Natural killer cell (primary cell): ENCODE measurements at regions not wholly inside any gene's neighbourhood (a gene's known extent, or its start where the extent isn't known, plus 50 kb on each side); places are given as distances from the start of the nearest gene placed in this dataset.

ENCODE experiments used
- ATAC-seq, 3 donors: fragments of 150-1000 bp in 2 of 3; fragments of 200-7000 bp in 1 of 3; cut with Tn5 transposase; 1 replicate in 1 of 3; 2 replicates in 2 of 3; pipeline ENCODE4 v1.10.0; 2021; ENCODE audit warnings: mild to moderate bottlenecking in 2 of 3, moderate library complexity in 2 of 3
- DNase-seq, 2 donors: peaks; one replicate each; pipeline versions ENCODE4 v3.0.0 to v3.0.0-alpha.2; 2013 to 2021; ENCODE audit warnings: mixed read lengths in 1 of 2
- H3K27ac ChIP-seq: one replicate; pipeline ENCODE4 v1.5.1; 2013; ENCODE audit warnings: mild to moderate bottlenecking, low read length
- H3K27me3 ChIP-seq: one replicate; pipeline ENCODE4 v1.6.1; 2013; ENCODE audit warnings: low read length; ENCODE audit not compliant: control insufficient read depth, insufficient read depth
- H3K36me3 ChIP-seq: one replicate; pipeline ENCODE4 v1.6.1; 2013; ENCODE audit warnings: low read length; ENCODE audit not compliant: control insufficient read depth, insufficient read depth
- H3K4me1 ChIP-seq: one replicate; pipeline ENCODE4 v1.6.1; 2013; ENCODE audit warnings: low read length; ENCODE audit not compliant: control insufficient read depth, insufficient read depth
- H3K4me3 ChIP-seq: one replicate; pipeline ENCODE4 v1.5.1; 2013; ENCODE audit warnings: low read length
- H3K9me3 ChIP-seq: one replicate; pipeline ENCODE4 v1.6.1; 2013; ENCODE audit warnings: low read length; ENCODE audit not compliant: control insufficient read depth, insufficient read depth
- H3K27ac Mint-ChIP-seq, 2 donors: one replicate each; pipeline ENCODE4 v1.8.0; 2022; ENCODE audit warnings: mild to moderate bottlenecking in 2 of 2, mixed read lengths in 2 of 2, moderate library complexity in 1 of 2
- H3K27me3 Mint-ChIP-seq, 2 donors: one replicate each; pipeline ENCODE4 v1.8.0; 2022; ENCODE audit warnings: low read depth in 2 of 2, mixed read lengths in 2 of 2
- H3K36me3 Mint-ChIP-seq: one replicate; pipeline ENCODE4 v1.8.0; 2022; ENCODE audit warnings: mixed read lengths
- H3K4me1 Mint-ChIP-seq, 2 donors: one replicate each; pipeline ENCODE4 v1.8.0; 2022; ENCODE audit warnings: mixed read lengths in 2 of 2
- H3K4me3 Mint-ChIP-seq: one replicate; pipeline ENCODE4 v1.8.0; 2022; ENCODE audit warnings: mild to moderate bottlenecking, moderate library complexity, mixed read lengths
- H3K9me3 Mint-ChIP-seq, 2 donors: one replicate each; pipeline ENCODE4 v1.8.0; 2022; ENCODE audit warnings: mixed read lengths in 2 of 2
- CTCF ChIP-seq: fragments of 200-600 bp; IDR thresholded peaks from one replicate; pipeline ENCODE4 v1.8.0; 2022; ENCODE audit warnings: antibody characterized with exemption
- WGBS: methylation state at CpG from one replicate; pipeline ENCODE4 v1.1.7; 2013; ENCODE audit warnings: missing lambda C conversion rate; ENCODE audit not compliant: insufficient coverage; 5-methylcytosine and 5-hydroxymethylcytosine counted together
- intact Hi-C: fragments of 100-400 bp; cut with micrococcal nuclease; formaldehyde crosslinking; loops from one replicate; pipeline ENCODE4 v1.14.2; 2022

DNA sequence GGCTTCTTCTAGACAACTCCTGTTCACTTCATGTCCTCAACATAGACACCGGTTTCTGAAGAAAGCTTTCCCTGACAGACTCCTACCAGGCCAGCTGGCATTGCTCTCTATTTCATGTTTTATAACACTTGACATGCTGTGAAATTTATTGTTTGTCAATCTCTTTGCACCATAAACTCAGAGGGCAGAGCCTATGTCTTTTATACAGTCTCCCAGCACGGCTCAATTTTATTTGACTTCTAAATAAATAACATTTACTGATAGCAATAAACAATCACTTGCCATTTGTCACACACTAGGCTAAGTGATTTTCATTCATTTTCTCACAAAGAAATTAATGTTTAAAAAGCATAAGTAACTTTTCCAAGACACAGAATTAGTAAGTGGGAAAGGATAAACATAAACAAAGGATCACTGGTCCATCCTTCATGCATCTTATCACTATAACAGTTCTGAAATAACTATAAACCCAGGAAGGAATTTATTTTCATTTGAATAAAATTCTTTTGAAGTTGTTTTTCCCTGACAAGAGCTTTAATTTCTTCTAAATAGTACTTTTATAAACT is 577.6 kb downstream of the TECRL start:
- Histone ChIP-seq H3K4me3 (no peak overlapping the region), H3K9me3 (no peaks in the 10 kb centered on the region), H3K36me3 (no peaks in the 10 kb centered on the region), H3K4me1 (no peaks in the 10 kb centered on the region), H3K27me3 (no peaks in the 10 kb centered on the region), H3K27ac (no peak overlapping the region)
- TF ChIP-seq CTCF = no peak
- Mint-ChIP-seq H3K9me3 (peaks cover 6 to 26% of the 10 kb centered on the region in 2 donors), H3K4me3 (no peak overlapping the region), H3K27ac (no peak overlapping the region), H3K27me3 (no peaks in the 10 kb centered on the region), H3K36me3 (peaks cover 5% of the 10 kb centered on the region), H3K4me1 (no peaks in the 10 kb centered on the region)
- WGBS = 85% methylated on average over 2 of the region's 2 CpGs
- intact Hi-C loops = no loop called here
- DNase-seq = no peak
- no peak for ATAC-seq

- no peak for ATAC-seq
- no peak overlapping the region for H3K4me3 ChIP-seq
- H3K36me3 Mint-ChIP-seq = peaks cover 12% of the 10 kb centered on the region
- no peaks in the 10 kb centered on the region for H3K27me3 Mint-ChIP-seq
- DNase-seq = no peak
- H3K9me3 Mint-ChIP-seq = peaks cover 19 to 23% of the 10 kb centered on the region in 2 donors
- no peaks in the 10 kb centered on the region for H3K4me1 Mint-ChIP-seq
- no peaks in the 10 kb centered on the region for H3K36me3 ChIP-seq
- no peak overlapping the region for H3K27ac ChIP-seq
- H3K9me3 ChIP-seq = peaks cover 6% of the 10 kb centered on the region
- no peak for TF ChIP-seq CTCF
- WGBS = 88% methylated on average over 10 of the region's 11 CpGs
- H3K27ac Mint-ChIP-seq = no peak overlapping the region
- intact Hi-C loops = no loop called here
- no peak overlapping the region for H3K4me3 Mint-ChIP-seq
- H3K4me1 ChIP-seq = no peaks in the 10 kb centered on the region
- H3K27me3 ChIP-seq = no peaks in the 10 kb centered on the region
Observed at GRCh38 chr4:63817196-63817865, 591.9 kb downstream of the TECRL start.

GRCh38 chr4:63814171-63814964 is 594.9 kb downstream of the TECRL start:
- no peaks in the 10 kb centered on the region for H3K27me3 Mint-ChIP-seq
- Histone ChIP-seq H3K4me3 (no peak overlapping the region), H3K4me1 (no peaks in the 10 kb centered on the region), H3K27ac (no peak overlapping the region), H3K27me3 (no peaks in the 10 kb centered on the region), H3K36me3 (no peaks in the 10 kb centered on the region), H3K9me3 (peaks cover 6% of the 10 kb centered on the region)
- intact Hi-C loops = no loop called here
- no peak for TF ChIP-seq CTCF
- H3K4me3 Mint-ChIP-seq = no peak overlapping the region
- H3K9me3 Mint-ChIP-seq = peaks cover 17 to 25% of the 10 kb centered on the region in 2 donors
- WGBS = 96% methylated on average over 4 of the region's 4 CpGs
- peaks cover 14% of the 10 kb centered on the region for H3K36me3 Mint-ChIP-seq
- no peaks in the 10 kb centered on the region for H3K4me1 Mint-ChIP-seq
- no peak for DNase-seq
- no peak overlapping the region for H3K27ac Mint-ChIP-seq
- no peak for ATAC-seq
